HUES48 (cell line): ENCODE measurements at regions not wholly inside any gene's neighbourhood (a gene's known extent, or its start where the extent isn't known, plus 50 kb on each side); places are given as distances from the start of the nearest gene placed in this dataset.

Experiments
- H3K27ac ChIP-seq: one replicate; pipeline ENCODE4 v1.7.0; 2013; ENCODE audit warnings: low read depth, low read length, inconsistent platforms
- H3K27me3 ChIP-seq: 2 replicates; pipeline ENCODE4 v1.6.1; 2013; ENCODE audit warnings: mild to moderate bottlenecking, low read length; ENCODE audit not compliant: control insufficient read depth, insufficient read depth
- H3K36me3 ChIP-seq: 2 replicates; pipeline ENCODE4 v1.6.1; 2013; ENCODE audit warnings: low read length; ENCODE audit not compliant: control insufficient read depth, insufficient read depth
- H3K4me1 ChIP-seq: 2 replicates; pipeline ENCODE4 v1.6.1; 2013; ENCODE audit warnings: mild to moderate bottlenecking, low read length; ENCODE audit not compliant: control insufficient read depth, insufficient read depth
- H3K4me3 ChIP-seq: 2 replicates; pipeline ENCODE4 v1.5.1; 2013; ENCODE audit warnings: mild to moderate bottlenecking, low read depth, low read length
- H3K9ac ChIP-seq: 2 replicates; pipeline ENCODE4 v1.6.1; 2013; ENCODE audit warnings: mild to moderate bottlenecking, low read depth, low read length, moderate library complexity
- H3K9me3 ChIP-seq: 2 replicates; pipeline ENCODE4 v1.6.1; 2013; ENCODE audit warnings: low read length; ENCODE audit not compliant: control insufficient read depth, insufficient read depth

- Histone ChIP-seq H3K36me3 (no peaks in the 10 kb centered on the region), H3K4me1 (no peaks in the 10 kb centered on the region), H3K27me3 (no peaks in the 10 kb centered on the region), H3K27ac (no peak overlapping the region), H3K9me3 (no peaks in the 10 kb centered on the region), H3K9ac (no peak overlapping the region), H3K4me3 (no peak overlapping the region)
Observed at GRCh38 chr5:161134956-161135355, 282.9 kb upstream of the ATP10B start.

- Histone ChIP-seq H3K27ac (no peak overlapping the region), H3K27me3 (no peaks in the 10 kb centered on the region), H3K9me3 (no peaks in the 10 kb centered on the region), H3K9ac (no peak overlapping the region), H3K4me3 (no peak overlapping the region), H3K36me3 (no peaks in the 10 kb centered on the region), H3K4me1 (no peaks in the 10 kb centered on the region)
Observed at GRCh38 chr5:161134083-161134482, 282.1 kb upstream of the ATP10B start.

- Histone ChIP-seq H3K27me3 (no peaks in the 10 kb centered on the region), H3K4me3 (no peak overlapping the region), H3K27ac (no peak overlapping the region), H3K9me3 (no peaks in the 10 kb centered on the region), H3K9ac (no peak overlapping the region), H3K4me1 (no peaks in the 10 kb centered on the region), H3K36me3 (no peaks in the 10 kb centered on the region)
Observed at GRCh38 chr5:161115941-161116340, 263.9 kb upstream of the ATP10B start.

DNA sequence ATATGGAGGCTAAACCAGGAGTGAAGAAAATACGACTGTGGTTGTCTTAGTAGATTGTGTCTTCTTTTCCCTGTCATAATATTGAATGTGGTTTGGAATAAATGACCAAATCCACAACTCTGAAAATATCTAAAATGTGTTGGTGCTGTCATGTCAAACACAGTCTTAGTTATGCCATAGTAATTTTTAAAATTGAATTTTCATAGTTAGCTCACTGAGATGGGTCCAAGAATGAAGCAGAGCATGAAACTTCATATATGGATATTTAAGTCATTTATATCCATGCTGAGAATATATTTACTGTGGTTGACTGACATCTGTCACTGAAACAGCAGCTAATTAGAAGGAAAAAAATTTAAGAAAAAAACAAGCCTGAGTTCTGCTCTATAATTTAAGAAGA, 260.4 kb upstream of the ATP10B start:
- Histone ChIP-seq H3K27ac (no peak overlapping the region), H3K27me3 (no peaks in the 10 kb centered on the region), H3K9me3 (no peaks in the 10 kb centered on the region), H3K4me3 (no peak overlapping the region), H3K9ac (no peak overlapping the region), H3K4me1 (peaks cover 10% of the 10 kb centered on the region; the same call in 1 of the 2 replicates), H3K36me3 (no peaks in the 10 kb centered on the region)

DNA sequence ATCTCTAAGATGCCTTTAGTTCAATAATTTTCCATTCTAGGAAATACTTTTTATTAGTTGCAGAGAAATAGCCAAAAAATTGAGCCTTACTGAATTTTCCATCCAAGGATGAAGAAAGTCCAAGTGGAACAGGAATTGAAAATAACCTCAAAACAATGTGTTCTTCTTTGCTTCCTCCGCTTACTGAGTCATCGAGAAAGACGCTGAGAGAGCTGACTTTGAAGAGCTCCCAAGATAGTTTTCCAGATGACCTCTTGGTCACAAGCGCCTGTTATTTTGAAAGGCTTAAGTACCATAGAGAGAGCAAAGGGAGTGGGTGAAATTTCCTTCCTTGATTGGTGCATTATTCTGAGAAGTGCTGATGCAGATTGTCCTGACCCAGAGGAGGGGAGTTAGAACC, 253.5 kb upstream of the ATP10B start:
- Histone ChIP-seq H3K27me3 (no peaks in the 10 kb centered on the region), H3K9me3 (no peaks in the 10 kb centered on the region), H3K4me1 (peaks cover 10% of the 10 kb centered on the region; the same call in 1 of the 2 replicates), H3K9ac (no peak overlapping the region), H3K27ac (no peak overlapping the region), H3K36me3 (no peaks in the 10 kb centered on the region), H3K4me3 (no peak overlapping the region)

DNA sequence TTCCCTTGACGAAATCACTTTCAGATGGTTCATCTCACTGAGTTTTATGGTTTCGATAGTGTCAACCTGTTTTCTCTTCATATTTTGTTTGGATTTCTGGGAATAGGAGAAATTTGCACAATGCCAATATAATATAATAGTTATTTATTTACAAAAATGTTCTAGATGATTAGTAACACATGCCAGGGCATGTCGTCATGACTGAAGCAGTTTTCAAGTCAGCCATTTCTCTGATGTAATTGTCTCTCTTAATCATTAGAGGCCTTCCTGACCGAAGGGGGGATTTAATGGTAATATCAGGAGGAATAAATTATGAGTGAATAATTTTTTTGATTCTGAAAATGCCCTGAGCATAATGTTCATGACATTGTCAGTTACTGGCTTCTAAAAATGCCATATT, 246.5 kb upstream of the ATP10B start:
- H3K9ac ChIP-seq: no peak overlapping the region
- no peaks in the 10 kb centered on the region for H3K9me3 ChIP-seq
- no peak overlapping the region for H3K27ac ChIP-seq
- H3K27me3 ChIP-seq: no peaks in the 10 kb centered on the region
- no peaks in the 10 kb centered on the region for H3K4me1 ChIP-seq
- H3K36me3 ChIP-seq: no peaks in the 10 kb centered on the region
- no peak overlapping the region for H3K4me3 ChIP-seq

GRCh38 chr5:161096581-161096980, 244.6 kb upstream of the ATP10B start:
- no peaks in the 10 kb centered on the region for H3K36me3 ChIP-seq
- H3K27ac ChIP-seq: no peak overlapping the region
- no peak overlapping the region for H3K4me3 ChIP-seq
- no peaks in the 10 kb centered on the region for H3K9me3 ChIP-seq
- no peak overlapping the region for H3K9ac ChIP-seq
- H3K4me1 ChIP-seq: no peaks in the 10 kb centered on the region
- H3K27me3 ChIP-seq: no peaks in the 10 kb centered on the region

- Histone ChIP-seq H3K27me3 (no peaks in the 10 kb centered on the region), H3K9me3 (no peaks in the 10 kb centered on the region), H3K36me3 (no peaks in the 10 kb centered on the region), H3K4me3 (no peak overlapping the region), H3K4me1 (no peaks in the 10 kb centered on the region), H3K27ac (no peak overlapping the region), H3K9ac (no peak overlapping the region)
Observed at GRCh38 chr5:161095953-161096352, 243.9 kb upstream of the ATP10B start.

DNA sequence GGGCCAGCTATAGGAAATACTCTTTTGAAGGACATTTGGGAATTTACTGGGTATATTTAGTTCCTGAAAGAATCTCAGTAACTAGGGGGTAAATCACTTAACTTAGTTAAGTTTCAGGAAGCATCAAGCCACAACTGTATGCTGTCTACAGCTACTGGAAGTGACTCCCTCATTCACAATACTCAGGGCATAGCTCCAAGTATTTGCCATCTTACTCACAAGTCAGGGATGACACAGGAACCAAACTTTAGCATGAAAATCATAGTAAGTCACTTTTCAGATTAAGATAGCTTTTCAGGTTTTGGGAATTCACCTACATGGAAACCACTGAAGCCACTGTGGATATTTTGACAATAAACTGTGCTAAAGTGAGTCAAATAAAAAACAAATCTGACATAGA, 242.4 kb upstream of the ATP10B start:
- Histone ChIP-seq H3K9me3 (no peaks in the 10 kb centered on the region), H3K27me3 (no peaks in the 10 kb centered on the region), H3K4me3 (no peak overlapping the region), H3K27ac (no peak overlapping the region), H3K36me3 (no peaks in the 10 kb centered on the region), H3K9ac (no peak overlapping the region), H3K4me1 (no peaks in the 10 kb centered on the region)

DNA sequence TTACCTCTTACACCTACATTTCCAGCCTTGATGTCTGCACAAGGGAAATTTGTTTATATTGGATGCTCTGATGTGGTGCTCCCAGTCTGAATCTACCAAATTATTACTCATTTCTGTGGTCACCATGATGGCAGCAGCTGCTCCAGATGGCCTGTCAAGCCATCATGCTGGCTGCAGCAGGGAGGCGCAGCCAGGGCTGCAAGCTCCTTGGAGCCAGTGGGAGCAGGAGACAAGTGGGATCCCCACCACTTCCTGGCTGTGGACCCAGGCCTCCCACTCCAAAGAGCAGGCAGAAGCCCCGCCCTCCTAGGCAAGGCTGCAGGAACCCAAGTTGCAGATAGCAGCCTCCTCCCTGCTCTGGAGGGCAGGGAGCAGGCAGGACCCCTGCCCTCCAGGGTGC, 241.1 kb upstream of the ATP10B start:
- no peaks in the 10 kb centered on the region for H3K27me3 ChIP-seq
- no peak overlapping the region for H3K4me3 ChIP-seq
- no peaks in the 10 kb centered on the region for H3K36me3 ChIP-seq
- H3K27ac ChIP-seq: no peak overlapping the region
- H3K9ac ChIP-seq: no peak overlapping the region
- H3K9me3 ChIP-seq: no peaks in the 10 kb centered on the region
- no peaks in the 10 kb centered on the region for H3K4me1 ChIP-seq

DNA sequence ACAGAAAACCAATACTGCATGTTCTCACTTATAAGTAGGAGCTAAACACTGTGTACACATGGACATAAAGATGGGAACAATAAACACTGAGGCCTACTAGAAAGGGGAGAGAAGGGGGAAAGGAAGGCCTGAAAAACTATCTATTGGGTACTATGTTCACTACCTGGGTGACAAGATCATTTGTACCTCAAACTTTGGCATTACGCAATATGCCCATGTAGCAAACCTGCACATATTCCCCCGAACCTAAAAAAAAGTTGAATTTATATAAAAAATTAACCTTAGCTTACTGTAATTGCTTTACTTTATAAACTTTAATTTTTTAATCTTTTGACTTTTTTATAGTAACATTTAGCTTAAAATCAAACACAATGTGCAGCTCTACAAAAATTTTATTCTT, 237.6 kb upstream of the ATP10B start:
- no peak overlapping the region for H3K4me3 ChIP-seq
- H3K9me3 ChIP-seq: no peaks in the 10 kb centered on the region
- H3K27ac ChIP-seq: no peak overlapping the region
- H3K27me3 ChIP-seq: no peaks in the 10 kb centered on the region
- no peaks in the 10 kb centered on the region for H3K36me3 ChIP-seq
- no peak overlapping the region for H3K9ac ChIP-seq
- H3K4me1 ChIP-seq: no peaks in the 10 kb centered on the region

GRCh38 chr5:161086461-161086860, 234.4 kb upstream of the ATP10B start:
- Histone ChIP-seq H3K27me3 (no peaks in the 10 kb centered on the region), H3K4me3 (no peak overlapping the region), H3K36me3 (no peaks in the 10 kb centered on the region), H3K4me1 (no peaks in the 10 kb centered on the region), H3K9me3 (no peaks in the 10 kb centered on the region), H3K9ac (no peak overlapping the region), H3K27ac (no peak overlapping the region)
